Gastrocnemius medialis (tissue), 4 donors: ENCODE measurements at regions not wholly inside any gene's neighbourhood (a gene's known extent, or its start where the extent isn't known, plus 50 kb on each side); places are given as distances from the start of the nearest gene placed in this dataset.

Experiments used
- POLR2A ChIP-seq, 2 donors: fragments of 450-650 bp; IDR thresholded peaks; one replicate each; pipeline ENCODE4 v1.6.1; 2017; ENCODE audit warnings: antibody characterized with exemption in 2 of 2, mild to moderate bottlenecking in 2 of 2, moderate library complexity in 2 of 2
- TF ChIP-seq, protein P1 (sequence below), 5 experiments: fragments of 450-650 bp in 3 of 5; fragments of 200-600 bp in 2 of 5; sonication (generic) in 2 of 5; IDR thresholded peaks in 4 of 5; conservative IDR thresholded peaks in 1 of 5; 1 replicate in 4 of 5; 2 replicates in 1 of 5; pipeline ENCODE4 v1.5.1; 2016 to 2019; ENCODE audit warnings: antibody characterized with exemption in 5 of 5, mild to moderate bottlenecking in 3 of 5, moderate library complexity in 3 of 5

DNA sequence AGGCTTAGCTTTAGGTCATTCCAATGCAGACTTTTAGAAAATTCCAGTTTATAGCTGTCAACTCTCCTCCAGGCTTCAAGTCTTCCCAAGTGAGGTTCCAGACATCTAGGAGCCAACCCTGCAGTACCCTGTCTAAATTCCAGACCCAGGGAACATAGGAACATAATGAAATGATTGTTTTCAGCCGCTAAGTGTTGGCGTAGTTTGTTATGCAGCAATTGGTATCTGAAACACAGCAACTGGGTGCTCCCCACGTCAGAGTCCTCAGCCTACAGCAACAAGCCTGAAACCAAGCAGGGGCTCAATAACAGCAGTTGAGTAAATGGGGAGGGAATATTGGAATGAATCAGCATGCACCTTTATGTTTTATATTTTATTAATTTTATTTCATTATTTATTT, 66.8 kb downstream of the BOD1 start:
- TF ChIP-seq, protein P1, sequence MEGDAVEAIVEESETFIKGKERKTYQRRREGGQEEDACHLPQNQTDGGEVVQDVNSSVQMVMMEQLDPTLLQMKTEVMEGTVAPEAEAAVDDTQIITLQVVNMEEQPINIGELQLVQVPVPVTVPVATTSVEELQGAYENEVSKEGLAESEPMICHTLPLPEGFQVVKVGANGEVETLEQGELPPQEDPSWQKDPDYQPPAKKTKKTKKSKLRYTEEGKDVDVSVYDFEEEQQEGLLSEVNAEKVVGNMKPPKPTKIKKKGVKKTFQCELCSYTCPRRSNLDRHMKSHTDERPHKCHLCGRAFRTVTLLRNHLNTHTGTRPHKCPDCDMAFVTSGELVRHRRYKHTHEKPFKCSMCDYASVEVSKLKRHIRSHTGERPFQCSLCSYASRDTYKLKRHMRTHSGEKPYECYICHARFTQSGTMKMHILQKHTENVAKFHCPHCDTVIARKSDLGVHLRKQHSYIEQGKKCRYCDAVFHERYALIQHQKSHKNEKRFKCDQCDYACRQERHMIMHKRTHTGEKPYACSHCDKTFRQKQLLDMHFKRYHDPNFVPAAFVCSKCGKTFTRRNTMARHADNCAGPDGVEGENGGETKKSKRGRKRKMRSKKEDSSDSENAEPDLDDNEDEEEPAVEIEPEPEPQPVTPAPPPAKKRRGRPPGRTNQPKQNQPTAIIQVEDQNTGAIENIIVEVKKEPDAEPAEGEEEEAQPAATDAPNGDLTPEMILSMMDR (IDR thresholded peaks at IDR 0.05 in 4 of 5, conservative IDR thresholded peaks at IDR 0.05 in 1 of 5), result no peak
- TF ChIP-seq POLR2A (IDR thresholded peaks at IDR 0.05), result no peak
